Raji (cell line): ENCODE measurements at regions not wholly inside any gene's neighbourhood (a gene's known extent, or its start where the extent isn't known, plus 50 kb on each side); places are given as distances from the start of the nearest gene placed in this dataset.

ENCODE experiments used
- POLR2A ChIP-seq: IDR thresholded peaks from 2 replicates; pipeline ENCODE4 v1.6.1; 2011; ENCODE audit warnings: low read depth, low read length, control low read depth; ENCODE audit not compliant: insufficient read depth

DNA sequence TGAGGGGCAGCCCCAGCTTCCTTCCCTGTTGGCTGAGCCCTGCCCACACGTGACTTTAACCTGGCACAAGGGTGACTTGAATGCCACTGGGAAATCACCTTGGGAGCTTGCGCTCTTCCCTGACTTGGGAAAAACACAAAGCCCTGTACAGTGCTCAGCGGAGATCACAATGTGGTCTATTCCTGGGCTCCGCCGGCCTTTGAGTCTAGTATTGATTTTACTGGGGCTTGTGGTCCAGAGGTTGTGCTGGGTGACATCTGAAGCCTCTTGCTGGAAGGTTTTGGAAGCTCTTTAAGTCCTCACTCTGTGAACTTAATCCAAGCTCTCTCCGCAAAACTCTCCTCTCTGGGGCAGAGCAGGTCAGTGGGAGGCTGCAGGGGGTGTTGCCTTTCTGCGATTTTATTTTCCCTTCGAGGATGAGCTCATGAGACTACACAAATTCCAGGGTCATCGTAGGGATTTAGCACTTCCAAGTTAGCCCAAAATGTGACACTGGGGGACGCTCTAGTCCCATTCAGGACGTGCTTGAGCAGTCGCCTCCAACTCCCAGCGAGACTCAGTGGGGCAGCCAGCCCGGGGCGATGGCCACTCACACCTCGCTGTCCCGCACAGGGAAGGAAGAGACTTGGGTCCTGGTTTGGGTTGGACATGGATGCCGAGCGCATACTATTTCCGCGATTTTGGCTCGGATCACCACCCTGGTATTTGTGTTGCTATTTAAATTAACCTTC, 291.9 kb upstream of the AJAP1 start:
- TF ChIP-seq POLR2A = no peak

DNA sequence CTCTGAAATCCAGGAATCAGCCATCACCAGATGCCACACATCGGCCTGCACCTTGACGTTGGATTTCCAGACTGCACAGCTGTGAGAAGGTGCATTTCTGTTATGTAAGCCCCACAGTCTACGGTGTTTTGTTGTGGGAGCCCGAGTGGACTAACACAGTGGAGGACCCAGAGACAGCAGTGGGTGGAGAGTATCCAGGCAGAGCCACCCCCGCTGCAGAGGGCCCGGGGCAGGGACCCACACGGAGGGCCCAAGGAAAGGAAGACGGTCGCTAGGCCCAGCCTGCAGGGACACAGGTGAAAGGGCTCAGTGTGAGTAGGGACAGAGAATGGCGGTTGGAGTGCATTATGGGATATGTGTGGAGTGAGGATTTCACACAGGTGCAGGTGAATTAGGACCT, 288.3 kb upstream of the AJAP1 start:
- TF ChIP-seq POLR2A = no peak

DNA sequence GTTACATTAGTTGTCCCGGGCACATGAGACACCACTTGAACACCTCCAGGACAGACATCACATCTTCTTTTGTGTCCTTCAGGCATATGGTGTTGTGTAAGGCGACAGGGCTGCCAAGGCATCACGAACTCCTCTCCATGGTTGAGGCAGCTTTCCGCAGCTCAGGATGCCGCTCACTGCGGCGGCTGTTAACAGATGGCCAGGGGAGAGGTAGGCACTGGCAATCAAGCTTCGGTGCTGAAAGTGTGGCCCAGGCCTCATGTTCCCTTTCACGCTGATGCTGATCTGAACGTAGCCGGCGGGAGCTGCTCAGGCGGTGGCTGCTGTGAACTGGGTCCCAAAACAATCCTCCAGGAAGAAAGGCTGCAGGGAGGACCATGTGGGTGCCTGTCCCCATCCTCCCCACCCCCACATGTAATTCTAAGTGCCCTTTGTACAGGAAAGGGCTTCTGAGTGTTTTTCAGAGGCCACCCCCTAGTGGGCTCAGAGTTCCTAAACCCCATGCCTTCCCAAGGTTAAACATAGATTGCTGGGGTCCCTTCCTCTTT, 287.1 kb upstream of the AJAP1 start:
- TF ChIP-seq POLR2A = no peak

DNA sequence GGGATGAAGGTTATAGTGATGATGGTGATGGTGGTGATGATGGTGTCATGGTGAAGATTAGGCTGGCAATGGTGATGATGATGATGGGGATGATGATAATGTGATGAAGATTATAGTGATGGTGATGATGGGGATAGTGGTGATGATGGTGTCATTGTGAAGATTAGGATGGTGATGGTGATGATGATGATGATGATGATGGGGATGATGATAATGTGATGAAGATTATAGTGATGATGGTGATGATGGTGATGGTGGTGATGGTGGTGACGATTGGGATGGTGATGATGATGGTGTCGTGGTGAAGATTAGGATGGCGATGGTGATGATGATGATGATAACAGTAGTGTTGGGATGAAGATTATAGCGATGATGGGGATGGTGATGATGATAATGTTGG, 285.1 kb upstream of the AJAP1 start:
- no peak for TF ChIP-seq POLR2A

DNA sequence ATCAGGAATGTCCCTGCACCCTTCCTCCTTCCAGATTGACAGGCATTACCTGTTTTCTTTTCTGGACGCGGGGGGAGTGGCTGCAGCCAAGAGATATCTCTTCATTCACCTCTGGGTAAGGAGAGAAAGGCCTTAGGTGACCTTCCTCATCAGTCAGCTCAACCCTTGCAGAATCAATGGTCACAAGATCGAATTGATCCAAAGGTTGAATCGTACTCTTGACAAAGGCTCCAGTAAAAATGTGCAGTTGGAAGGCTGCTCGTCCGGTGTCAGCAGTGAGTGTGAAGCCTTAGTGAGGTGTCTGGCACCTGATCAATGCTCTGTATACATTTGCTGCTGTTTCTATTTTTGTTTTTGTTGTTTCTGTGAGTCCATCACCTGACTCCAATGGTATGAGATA, 282.6 kb upstream of the AJAP1 start:
- no peak for TF ChIP-seq POLR2A

DNA sequence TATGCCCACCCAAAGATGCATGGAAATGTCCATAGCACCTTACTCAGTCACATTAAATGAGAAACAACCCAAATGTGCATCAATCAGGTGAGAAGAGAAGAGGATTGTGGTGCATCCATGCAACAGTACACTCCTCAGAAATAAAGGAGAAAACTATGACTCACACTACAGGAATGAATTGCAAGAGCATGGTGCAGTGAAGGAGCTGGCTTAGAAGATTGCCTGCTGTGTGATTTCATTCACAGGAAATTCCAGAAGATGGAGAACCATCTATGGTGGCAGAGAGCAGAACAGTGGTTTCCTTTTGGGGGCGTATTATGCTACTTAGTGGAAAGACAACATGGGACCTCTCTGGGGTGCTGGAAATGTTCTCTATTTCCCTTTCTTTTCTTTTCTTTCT, 278.6 kb upstream of the AJAP1 start:
- TF ChIP-seq POLR2A = no peak

DNA sequence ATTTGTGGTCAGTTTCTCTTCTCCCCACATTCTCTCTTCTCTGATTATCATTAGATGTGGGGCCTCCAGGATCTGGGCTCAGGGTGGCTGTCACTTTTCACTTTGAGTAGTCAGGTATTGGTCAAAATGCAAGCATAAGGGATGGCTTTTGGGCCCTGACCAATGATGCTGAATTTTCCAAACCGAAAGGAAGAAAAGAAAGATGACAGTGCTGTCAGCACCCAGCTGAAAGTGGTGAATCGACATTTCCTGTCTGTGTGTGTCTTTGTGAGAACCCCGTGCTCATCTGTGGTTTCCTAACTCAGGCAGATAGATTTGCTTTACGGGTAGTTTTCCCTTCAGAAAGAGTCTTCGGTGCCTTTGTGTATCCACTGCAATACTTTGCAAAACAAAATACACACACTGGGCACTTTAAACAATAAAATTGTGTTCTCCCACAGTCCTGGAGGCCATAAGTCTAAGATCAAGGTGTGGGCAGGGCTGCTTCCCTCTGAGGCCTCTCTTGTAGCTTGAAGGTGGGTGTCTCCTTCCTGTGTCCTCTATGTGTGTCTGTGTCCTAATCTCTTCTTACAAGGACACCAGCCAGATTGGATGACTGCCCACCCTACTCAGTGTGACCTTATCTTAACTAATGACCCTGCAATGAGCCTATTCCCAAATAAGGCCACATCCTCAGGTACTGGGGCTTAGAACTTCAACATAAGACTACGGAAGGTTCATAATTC, 274.8 kb upstream of the AJAP1 start:
- no peak for TF ChIP-seq POLR2A

DNA sequence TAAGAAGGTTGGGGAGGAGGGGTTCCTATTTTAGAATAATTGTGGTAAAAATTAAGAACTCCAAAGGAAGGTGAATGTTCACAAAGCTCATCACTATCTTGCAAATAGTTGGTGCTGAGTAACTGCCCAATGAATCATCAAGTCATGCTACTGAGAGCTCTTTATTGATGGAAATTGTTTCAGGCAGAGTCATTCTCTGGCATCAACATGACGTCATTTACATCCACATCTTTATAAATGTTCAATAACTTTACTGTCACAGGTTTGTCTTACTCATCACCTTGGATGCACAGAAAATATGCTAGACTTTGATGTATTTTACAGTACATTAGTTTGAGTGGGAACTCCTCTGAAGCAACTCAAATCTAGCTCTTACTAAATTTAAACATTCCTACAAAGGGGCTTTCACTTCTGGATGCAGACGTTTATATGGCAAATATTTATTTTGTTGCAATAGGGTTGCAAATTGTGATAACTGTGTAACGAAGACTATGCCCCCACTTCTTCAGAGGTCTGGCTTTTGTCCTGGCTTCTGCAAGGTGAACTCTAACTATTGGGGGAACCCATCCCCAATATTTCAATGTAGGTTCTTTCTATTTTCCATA, 273.7 kb upstream of the AJAP1 start:
- no peak for TF ChIP-seq POLR2A

DNA sequence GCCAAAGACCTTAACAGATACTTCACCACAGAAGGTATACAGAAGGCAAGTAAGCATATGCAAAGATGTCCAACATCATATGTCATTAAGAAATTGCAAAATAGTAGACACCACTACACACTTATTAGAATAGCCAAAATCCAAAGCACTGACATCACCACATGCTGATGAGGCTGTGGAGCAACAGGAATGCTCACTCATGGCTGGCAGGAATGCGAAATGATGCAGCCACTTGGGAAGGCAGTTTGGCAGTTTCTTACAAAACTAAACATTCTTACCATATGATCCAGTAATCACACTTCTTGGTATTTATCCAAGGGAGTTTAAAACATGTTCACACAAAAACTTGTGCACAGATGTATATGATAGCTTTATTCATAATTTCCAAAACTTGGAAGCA, 261.2 kb upstream of the AJAP1 start:
- TF ChIP-seq POLR2A = no peak

DNA sequence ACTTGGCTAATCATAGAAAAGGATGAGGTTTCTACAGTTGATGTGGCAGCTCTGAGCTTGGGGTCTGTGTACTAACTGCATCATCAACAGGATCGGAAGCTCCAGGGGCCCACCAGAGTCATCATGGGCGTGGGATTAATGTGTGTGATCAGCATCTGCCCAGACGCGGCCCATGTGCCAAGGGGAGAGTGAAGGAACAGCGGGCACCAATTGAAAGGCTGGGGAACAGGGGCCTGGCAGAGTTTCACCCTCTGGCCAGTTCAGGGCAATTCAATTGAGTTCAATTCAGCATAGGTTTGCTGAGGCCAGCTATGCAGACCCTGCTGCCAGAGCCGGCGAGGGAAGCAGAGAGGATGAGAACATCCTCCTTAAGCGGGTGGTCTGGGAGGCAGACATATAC, 260.0 kb upstream of the AJAP1 start:
- TF ChIP-seq POLR2A = no peak

DNA sequence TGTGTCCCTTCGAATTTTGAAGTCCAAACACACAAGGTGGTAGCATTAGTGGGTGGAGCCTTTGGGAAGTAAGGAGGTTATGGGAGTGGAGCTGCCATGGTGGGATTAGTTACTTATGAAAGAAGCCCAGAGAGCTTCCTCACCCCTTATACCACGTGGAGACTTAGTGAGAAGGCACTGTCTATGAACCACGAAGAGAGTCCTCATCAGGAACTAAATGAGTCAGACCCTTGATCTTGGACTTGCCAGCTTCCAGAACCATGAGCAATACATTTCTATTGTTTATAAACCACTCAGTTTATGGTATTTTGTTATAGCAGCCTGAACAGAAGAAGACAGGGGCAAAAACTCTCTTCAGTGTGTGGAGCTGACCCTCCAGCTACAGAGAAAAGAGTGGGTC, 259.3 kb upstream of the AJAP1 start:
- TF ChIP-seq POLR2A = no peak

DNA sequence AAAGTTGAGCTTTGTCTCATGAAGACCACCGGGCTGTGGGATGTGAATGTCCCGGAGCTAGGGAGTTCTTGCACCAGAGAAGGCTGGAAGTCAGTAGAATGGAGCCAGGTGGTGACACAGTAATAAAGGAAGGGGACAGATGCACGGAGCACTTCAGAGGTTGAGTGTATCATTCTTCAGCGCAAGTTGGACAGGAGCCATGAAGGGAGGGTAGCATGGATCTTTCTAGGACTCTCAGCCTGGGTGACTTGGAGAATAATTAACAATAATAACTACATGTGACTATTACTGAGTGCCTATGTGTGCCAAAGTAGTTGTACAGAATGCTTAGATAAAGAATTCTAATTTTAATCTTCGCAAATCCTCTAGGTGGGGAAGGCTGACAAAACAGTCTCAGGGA, 258.7 kb upstream of the AJAP1 start:
- TF ChIP-seq POLR2A = no peak

DNA sequence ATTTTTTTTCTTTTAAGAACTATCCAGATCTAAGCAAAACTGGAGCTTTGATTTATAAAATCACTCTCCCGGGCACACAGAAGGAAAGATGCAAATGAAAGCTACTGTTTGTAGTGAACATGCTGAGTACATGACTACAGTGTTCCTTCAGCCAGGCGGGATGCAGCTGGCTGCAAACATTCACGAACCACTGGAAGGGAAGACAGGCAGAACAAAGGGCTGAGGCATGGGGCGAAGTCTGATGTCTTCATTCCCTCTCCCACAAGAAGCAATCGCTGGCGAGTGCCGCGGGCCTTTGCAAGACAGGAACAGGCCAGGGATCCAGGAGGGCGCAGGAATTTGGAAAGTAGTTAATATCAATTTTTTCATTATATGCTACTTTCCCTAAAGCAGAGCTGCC, 257.9 kb upstream of the AJAP1 start:
- TF ChIP-seq POLR2A = no peak

DNA sequence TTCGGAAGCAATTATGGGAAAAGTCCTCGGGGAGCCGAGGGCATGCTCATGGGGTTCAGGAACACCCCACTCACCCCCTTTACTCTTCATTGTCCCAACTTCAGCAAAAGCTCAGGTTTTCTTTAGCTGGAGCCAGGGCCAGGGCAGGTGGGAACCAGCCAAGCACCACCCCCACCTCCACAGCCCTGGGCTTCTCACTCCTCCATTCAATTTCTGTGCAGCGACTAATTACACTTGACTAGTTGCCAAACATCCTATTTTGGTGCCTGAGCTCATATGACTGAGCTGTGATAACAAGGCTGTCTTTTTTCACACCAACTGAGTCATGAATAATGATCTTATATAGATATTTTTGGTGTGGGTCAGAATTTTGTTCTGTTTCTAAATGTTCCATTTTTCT, 257.2 kb upstream of the AJAP1 start:
- TF ChIP-seq POLR2A = no peak

DNA sequence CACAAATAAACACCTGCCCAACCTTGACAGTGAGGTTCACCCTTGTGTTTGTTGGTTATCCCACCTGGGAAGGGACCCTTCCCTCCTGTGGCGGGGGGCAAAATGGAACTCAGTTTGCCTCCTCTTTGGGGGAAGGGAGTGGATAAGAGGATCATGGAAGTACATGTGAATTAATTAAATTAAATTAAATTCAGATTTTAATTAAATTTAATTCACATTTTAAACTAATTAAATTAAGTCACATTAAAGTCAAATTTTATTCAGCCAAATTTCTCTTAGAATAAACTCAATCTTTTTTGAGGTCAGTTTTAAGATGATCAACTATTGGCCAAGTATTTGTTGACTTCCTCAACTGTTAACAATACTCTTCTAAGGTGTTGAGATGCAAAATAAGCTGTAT, 252.4 kb upstream of the AJAP1 start:
- no peak for TF ChIP-seq POLR2A
